K562 (cell line): ENCODE measurements at regions not wholly inside any gene's neighbourhood (a gene's known extent, or its start where the extent isn't known, plus 50 kb on each side); places are given as distances from the start of the nearest gene placed in this dataset.
A peak's percentile ranks its signal among the peaks of the same experiment; 100 is the strongest.

Experiments used
- HCFC1 ChIP-seq: IDR thresholded peaks from 2 replicates; pipeline ENCODE4 v1.6.1; 2012; ENCODE audit warnings: low read depth, low read length, improper control_type of control experiment
- HDAC3 ChIP-seq: fragments of 450-650 bp; IDR thresholded peaks from 2 replicates; pipeline ENCODE4 v1.6.1; 2018; ENCODE audit warnings: borderline replicate concordance, mild to moderate bottlenecking, moderate library complexity; ENCODE audit not compliant: partially characterized antibody
- HNRNPL ChIP-seq: fragments of 200-400 bp; formaldehyde crosslinking; IDR thresholded peaks from 2 replicates; pipeline ENCODE4 v1.6.1; 2017; ENCODE audit warnings: low read depth, mild to moderate bottlenecking, low read length
- KAT7 ChIP-seq: sonication (generic); formaldehyde crosslinking; IDR thresholded peaks from 2 replicates; pipeline ENCODE4 v1.8.0; 2022; ENCODE audit warnings: missing genetic modification reagents, mild to moderate bottlenecking, borderline replicate concordance
- KDM1A ChIP-seq, 2 experiments: fragments of 450-650 bp; IDR thresholded peaks; 2 replicates each; pipeline ENCODE4 v1.6.1; 2016; ENCODE audit warnings: mild to moderate bottlenecking in 2 of 2
- RB1 ChIP-seq: fragments of 450-650 bp; IDR thresholded peaks from 2 replicates; pipeline ENCODE4 v1.6.1; 2017; ENCODE audit warnings: low read depth, mild to moderate bottlenecking
- STAT5B ChIP-seq: fragments of 250-450 bp; sonication (Bioruptor Pico); IDR thresholded peaks from 2 replicates; pipeline ENCODE4 v1.8.0; 2021; ENCODE audit warnings: mild to moderate bottlenecking, inconsistent platforms
- TARDBP ChIP-seq: fragments of 450-650 bp; IDR thresholded peaks from 2 replicates; pipeline ENCODE4 v1.6.1; 2016
- ZNF146 ChIP-seq: IDR thresholded peaks from one replicate; pipeline ENCODE4 v1.6.1; 2018; ENCODE audit warnings: missing compliant biosample characterization; ENCODE audit not compliant: unreplicated experiment
- TF ChIP-seq, protein P1 (sequence below), 2 experiments: fragments of 450-650 bp; IDR thresholded peaks; 2 replicates each; pipeline ENCODE4 v1.6.1; 2016; ENCODE audit warnings: mild to moderate bottlenecking in 2 of 2, borderline replicate concordance in 1 of 2, low read depth in 1 of 2, moderate library complexity in 1 of 2
- TF ChIP-seq, protein P2 (sequence below): sonication (generic); formaldehyde crosslinking; IDR thresholded peaks from 2 replicates; pipeline ENCODE4 v1.8.1; 2023; ENCODE audit warnings: missing genetic modification reagents, mild to moderate bottlenecking, borderline replicate concordance
- TF ChIP-seq, protein P3 (sequence below): fragments of 250-450 bp; sonication (Bioruptor Pico); IDR thresholded peaks from 2 replicates; pipeline ENCODE4 v1.6.1; 2021; ENCODE audit warnings: mild to moderate bottlenecking
- TF ChIP-seq, protein P4 (sequence below): sonication (generic); formaldehyde crosslinking; IDR thresholded peaks from 2 replicates; pipeline ENCODE4 v1.8.1; 2022; ENCODE audit warnings: missing genetic modification reagents

DNA sequence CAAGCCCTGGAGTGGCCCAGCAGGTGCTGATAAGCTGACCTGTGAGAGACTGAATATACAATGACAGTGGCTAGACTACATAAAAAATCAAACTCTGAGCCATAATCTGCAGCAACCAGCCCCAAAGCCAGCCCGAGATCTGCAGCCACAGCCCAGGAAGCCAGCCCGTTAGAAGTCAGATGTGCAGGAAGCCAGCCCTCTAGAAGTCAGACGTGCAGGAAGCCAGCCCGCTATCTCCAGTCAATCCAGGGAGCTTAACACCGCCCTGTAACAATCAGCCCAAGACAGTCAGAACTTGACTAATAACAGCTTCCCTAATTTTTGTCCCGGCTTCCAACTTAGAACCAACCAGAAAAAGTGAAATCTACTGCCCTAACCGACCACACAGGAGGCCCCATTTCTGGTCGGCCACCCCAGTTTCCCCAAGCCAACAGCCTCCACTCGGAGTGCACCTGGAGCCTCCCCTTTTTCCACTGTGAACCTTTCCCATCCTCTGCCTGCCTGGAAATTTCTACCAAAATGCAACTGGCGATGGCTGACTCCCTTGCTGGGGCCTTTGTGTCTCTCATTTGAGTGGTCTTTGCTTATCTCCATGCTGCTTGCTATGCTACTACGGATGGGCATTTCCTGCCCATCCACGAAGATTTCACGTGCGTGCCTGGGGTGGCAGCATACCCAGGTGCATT lies 769.3 kb downstream of the KCNJ18 start (continued):
- TF ChIP-seq, protein P1, sequence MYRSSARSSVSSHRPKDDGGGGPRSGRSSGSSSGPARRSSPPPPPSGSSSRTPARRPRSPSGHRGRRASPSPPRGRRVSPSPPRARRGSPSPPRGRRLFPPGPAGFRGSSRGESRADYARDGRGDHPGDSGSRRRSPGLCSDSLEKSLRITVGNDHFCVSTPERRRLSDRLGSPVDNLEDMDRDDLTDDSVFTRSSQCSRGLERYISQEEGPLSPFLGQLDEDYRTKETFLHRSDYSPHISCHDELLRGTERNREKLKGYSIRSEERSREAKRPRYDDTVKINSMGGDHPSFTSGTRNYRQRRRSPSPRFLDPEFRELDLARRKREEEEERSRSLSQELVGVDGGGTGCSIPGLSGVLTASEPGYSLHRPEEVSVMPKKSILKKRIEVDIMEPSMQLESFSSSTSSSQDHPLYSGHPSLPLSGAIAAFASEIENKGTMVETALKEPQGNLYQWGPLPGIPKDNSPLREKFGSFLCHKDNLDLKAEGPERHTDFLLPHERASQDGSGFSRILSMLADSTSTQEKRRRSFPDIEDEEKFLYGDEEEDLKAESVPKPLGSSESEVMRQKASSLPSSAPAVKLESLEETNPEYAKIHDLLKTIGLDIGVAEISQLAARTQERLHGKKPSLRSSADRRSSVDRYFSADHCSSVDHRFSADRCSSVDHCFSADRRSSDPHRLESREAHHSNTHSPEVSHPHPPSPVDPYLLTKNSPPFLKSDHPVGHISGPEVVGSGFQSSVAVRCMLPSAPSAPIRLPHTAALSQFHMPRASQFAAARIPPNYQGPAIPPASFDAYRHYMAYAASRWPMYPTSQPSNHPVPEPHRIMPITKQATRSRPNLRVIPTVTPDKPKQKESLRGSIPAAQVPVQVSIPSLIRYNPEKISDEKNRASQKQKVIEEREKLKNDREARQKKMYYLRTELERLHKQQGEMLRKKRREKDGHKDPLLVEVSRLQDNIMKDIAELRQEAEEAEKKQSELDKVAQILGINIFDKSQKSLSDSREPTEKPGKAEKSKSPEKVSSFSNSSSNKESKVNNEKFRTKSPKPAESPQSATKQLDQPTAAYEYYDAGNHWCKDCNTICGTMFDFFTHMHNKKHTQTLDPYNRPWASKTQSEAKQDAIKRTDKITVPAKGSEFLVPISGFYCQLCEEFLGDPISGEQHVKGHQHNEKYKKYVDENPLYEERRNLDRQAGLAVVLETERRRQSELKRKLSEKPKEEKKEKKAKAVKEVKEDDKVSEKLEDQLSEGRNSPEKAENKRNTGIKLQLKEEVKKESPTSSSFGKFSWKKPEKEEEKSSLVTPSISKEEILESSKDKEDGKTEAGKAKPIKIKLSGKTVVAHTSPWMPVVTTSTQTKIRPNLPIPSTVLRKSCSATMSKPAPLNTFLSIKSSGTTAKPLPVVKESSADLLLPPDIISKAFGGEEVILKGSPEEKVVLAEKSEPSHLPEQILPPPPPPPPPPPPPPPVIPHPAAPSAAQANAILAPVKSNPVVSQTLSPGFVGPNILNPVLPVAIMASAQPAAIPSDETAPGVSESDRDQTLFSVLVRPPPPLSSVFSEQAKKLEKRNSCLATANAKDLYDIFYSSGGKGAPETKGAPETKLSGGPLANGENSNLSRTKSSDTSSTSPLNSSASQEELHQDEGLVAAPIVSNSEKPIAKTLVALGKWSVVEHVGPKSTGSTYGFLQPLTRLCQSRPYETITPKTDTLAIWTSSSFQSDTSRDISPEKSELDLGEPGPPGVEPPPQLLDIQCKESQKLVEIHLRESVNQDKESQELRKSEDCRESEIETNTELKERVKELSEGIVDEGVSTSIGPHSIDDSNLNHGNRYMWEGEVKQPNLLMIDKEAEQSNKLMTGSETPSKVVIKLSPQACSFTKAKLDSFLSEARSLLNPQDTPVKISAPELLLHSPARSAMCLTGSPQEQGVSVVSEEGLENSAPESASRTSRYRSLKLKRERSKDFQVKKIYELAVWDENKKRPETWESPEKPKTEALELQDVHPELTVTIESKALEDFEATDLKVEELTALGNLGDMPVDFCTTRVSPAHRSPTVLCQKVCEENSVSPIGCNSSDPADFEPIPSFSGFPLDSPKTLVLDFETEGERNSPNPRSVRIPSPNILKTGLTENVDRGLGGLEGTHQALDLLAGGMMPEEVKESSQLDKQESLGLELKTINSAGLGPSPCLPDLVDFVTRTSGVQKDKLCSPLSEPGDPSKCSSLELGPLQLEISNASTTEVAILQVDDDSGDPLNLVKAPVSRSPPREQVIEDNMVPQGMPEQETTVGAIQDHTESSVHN (IDR thresholded peaks at IDR 0.05; ENCODE audit: borderline replicate concordance in 1 of 2, low read depth in 1 of 2), result no peak
- peak; percentile 37 for TF ChIP-seq HDAC3
- TF ChIP-seq HNRNPL, result no peak
- TF ChIP-seq, protein P2, sequence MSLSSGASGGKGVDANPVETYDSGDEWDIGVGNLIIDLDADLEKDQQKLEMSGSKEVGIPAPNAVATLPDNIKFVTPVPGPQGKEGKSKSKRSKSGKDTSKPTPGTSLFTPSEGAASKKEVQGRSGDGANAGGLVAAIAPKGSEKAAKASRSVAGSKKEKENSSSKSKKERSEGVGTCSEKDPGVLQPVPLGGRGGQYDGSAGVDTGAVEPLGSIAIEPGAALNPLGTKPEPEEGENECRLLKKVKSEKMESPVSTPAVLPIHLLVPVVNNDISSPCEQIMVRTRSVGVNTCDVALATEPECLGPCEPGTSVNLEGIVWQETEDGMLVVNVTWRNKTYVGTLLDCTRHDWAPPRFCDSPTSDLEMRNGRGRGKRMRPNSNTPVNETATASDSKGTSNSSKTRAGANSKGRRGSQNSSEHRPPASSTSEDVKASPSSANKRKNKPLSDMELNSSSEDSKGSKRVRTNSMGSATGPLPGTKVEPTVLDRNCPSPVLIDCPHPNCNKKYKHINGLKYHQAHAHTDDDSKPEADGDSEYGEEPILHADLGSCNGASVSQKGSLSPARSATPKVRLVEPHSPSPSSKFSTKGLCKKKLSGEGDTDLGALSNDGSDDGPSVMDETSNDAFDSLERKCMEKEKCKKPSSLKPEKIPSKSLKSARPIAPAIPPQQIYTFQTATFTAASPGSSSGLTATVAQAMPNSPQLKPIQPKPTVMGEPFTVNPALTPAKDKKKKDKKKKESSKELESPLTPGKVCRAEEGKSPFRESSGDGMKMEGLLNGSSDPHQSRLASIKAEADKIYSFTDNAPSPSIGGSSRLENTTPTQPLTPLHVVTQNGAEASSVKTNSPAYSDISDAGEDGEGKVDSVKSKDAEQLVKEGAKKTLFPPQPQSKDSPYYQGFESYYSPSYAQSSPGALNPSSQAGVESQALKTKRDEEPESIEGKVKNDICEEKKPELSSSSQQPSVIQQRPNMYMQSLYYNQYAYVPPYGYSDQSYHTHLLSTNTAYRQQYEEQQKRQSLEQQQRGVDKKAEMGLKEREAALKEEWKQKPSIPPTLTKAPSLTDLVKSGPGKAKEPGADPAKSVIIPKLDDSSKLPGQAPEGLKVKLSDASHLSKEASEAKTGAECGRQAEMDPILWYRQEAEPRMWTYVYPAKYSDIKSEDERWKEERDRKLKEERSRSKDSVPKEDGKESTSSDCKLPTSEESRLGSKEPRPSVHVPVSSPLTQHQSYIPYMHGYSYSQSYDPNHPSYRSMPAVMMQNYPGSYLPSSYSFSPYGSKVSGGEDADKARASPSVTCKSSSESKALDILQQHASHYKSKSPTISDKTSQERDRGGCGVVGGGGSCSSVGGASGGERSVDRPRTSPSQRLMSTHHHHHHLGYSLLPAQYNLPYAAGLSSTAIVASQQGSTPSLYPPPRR (CRISPR knock-in tag), result no peak
- no peak for TF ChIP-seq HCFC1
- no peak for TF ChIP-seq TARDBP
- TF ChIP-seq KAT7 (CRISPR knock-in tag), result no peak
- TF ChIP-seq, protein P3, sequence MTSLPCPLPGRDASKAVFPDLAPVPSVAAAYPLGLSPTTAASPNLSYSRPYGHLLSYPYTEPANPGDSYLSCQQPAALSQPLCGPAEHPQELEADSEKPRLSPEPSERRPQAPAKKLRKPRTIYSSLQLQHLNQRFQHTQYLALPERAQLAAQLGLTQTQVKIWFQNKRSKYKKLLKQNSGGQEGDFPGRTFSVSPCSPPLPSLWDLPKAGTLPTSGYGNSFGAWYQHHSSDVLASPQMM (CRISPR knock-in tag), result no peak
- TF ChIP-seq STAT5B (CRISPR knock-in tag), result no peak
- 0 out of 4 replicates have a peak, but pooled peaks of 1 of the 2 experiments have one; percentile 20 for TF ChIP-seq KDM1A (IDR thresholded peaks at IDR 0.05)
- TF ChIP-seq, protein P4, sequence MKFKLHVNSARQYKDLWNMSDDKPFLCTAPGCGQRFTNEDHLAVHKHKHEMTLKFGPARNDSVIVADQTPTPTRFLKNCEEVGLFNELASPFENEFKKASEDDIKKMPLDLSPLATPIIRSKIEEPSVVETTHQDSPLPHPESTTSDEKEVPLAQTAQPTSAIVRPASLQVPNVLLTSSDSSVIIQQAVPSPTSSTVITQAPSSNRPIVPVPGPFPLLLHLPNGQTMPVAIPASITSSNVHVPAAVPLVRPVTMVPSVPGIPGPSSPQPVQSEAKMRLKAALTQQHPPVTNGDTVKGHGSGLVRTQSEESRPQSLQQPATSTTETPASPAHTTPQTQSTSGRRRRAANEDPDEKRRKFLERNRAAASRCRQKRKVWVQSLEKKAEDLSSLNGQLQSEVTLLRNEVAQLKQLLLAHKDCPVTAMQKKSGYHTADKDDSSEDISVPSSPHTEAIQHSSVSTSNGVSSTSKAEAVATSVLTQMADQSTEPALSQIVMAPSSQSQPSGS, result no peak
- TF ChIP-seq ZNF146 (CRISPR knock-in tag), result no peak
- TF ChIP-seq RB1, result no peak
